NCI-H82 (cell line): ENCODE measurements at regions not wholly inside any gene's neighbourhood (a gene's known extent, or its start where the extent isn't known, plus 50 kb on each side); places are given as distances from the start of the nearest gene placed in this dataset.
"Not testable (repeated sequence)": the region's sequence is repeated elsewhere in the genome, so short reads cannot be mapped to it uniquely, and the experiment has no call there.

Experiments used
- DNase-seq: peaks from one replicate; lab custom pipeline; 2025; lab: John Stamatoyannopoulos, UW

DNA sequence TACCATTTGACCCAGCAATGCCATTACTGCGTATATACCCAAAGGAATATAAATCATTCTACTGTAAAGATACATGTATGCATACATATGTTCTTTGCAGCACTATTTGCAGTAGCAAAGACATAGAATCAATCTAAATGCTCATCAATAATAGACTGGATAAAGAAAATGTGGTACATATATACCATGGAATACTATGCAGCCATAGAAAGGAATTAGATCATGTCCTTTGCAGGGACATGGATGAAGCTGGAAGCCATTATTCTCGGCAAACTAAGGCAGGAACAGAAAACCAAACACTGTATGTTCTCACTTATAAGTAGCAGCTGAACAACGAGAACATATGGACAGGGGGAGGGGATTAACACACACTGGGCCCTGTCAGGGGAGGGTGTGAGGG, 54.8 kb upstream of the ZNF30 start:
- DNase-seq = peak; percentile 96

DNA sequence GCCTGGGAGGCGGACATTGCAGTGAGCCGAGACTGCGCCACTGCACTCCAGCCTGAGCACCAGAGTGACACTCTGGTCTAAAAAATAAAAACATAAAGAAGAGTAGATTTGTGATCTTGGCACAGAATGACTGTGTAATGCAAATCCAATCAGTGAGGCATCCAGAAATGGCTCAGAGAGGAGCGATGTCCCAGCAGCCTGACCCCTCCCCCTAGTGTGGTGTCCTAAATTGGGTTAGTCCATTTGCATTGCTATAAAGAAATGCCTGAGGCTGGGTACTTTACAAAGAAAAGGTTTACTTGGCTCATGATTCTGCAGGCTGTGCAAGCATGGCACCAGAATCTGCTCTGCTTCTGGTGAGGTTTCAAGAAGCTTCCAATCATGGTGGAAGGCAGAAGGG, 59.1 kb upstream of the ZNF30 start:
- no peak for DNase-seq

DNA sequence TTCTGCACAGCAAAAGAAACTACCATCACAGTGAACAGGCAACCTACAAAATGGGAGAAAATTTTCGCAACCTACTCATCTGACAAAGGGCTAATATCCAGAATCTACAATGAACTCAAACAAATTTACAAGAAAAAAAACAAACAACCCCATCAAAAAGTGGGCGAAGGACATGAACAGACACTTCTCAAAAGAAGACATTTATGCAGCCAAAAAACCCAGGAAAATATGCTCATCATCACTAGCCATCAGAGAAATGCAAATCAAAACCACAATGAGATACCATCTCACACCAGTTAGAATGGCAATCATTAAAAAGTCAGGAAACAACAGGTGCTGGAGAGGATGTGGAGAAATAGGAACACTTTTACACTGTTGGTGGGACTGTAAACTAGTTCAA, 61.5 kb upstream of the ZNF30 start:
- DNase-seq = not testable (repeated sequence)

DNA sequence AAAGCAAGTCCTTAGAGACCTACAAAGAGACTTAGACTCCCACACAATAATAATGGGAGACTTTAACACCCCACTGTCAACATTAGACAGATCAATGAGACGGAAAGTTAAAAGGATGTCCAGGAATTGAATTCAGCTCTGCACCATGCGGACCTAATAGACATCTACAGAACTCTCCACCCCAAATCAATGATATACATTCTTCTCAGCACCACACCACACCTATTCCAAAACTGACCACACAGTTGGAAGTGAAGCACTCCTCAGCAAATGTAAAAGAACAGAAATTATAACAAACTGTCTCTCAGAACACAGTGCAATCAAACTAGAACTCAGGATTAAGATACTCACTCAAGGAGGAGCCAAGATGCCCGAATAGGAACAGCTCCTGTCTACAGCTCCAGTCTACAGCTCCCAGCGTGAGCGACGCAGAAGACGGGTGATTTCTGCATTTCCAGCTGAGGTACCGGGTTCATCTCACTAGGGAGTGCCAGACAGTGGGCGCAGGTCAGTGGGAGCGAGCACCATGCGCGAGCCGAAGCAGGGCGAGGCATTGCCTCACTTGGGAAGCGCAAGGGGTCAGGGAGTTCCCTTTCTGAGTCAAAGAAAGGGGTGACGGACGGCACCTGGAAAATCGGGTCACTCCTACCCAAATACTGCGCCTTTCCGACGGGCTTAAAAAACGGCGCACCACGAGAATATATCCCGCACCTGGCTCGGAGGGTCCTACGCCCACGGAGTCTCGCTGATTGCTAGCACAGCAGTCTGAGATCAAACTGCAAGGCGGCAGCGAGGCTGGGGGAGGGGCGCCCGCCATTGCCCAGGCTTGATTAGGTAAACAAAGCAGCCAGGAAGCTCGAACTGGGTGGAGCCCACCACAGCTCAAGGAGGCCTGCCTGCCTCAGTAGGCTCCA, 66.6 kb upstream of the ZNF30 start:
- not testable (repeated sequence) for DNase-seq

DNA sequence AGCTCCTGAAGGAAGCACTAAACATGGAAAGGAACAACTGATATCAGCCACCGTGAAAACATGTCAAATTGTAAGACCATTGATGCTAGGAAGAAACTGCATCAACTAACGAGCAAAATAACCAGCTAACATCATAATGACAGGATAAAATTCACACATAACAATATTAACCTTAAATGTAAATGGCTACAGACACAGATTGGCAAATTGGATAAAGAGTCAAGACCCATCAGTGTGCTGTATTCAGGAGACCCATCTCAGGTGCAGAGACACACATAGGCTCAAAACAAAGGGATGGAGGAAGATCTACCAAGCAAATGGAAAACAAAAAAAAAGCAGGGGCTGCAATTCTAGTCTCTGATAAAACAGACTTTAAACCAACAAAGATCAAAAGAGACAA, 67.4 kb upstream of the ZNF30 start:
- DNase-seq = not testable (repeated sequence)

DNA sequence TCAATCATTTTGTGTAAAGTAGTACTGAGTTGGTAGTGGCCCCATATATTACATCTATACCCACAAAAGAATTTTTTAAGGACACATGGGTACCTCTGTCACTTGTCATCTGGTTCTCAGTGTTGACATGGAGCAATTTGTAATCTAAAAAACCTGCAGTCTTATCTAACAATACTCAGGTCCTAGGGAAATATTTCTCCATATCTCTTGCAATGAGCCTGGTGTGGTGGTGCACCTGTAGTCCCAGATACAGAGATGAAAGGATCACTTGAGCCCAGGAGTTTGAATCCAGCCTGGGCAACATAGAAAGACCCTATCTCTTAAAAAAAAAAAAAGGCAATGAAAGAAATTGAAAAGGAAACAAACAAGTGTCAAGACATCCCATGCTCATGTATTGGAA, 70.7 kb upstream of the ZNF30 start:
- no peak for DNase-seq

DNA sequence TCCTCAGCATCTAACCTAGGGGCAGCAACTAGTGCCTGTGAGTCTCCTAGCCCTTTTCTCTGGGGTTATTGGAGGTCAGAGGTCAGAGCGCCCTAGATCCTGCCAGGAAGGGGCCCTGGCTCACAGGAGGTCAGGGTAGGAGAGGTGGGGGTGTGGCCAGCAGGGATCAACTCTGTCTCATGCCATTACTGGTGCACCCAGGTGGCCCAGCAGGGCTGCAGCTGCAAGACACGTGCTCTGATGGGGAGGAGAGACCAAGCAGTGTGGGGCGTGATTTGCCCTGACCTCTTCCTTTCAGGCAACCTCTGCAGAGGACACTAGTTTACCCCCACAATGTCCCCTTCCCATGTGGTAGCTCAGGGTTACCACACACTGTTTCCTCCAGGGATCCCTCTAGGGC, 73.3 kb upstream of the ZNF30 start:
- DNase-seq = no peak

DNA sequence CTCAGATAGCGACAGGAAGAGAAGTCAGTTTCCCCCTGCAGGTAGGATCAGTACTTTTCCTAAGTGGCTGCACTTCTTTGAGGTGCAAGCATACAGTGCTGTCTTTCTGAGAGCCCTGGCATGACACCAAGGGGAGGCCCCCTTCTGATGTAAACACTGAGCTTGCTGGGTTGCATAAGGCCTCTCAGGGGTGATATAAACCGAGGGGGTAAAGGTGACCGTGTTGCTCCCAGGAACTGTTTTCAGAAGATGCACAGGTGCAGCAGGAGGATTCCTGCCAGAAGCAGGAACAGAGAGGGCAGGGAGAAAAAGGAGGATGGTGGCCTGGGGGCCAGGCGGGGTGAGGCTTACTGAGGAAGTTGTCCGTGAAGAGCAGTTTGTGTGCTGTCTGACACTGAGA, 74.0 kb upstream of the ZNF30 start:
- DNase-seq = no peak

DNA sequence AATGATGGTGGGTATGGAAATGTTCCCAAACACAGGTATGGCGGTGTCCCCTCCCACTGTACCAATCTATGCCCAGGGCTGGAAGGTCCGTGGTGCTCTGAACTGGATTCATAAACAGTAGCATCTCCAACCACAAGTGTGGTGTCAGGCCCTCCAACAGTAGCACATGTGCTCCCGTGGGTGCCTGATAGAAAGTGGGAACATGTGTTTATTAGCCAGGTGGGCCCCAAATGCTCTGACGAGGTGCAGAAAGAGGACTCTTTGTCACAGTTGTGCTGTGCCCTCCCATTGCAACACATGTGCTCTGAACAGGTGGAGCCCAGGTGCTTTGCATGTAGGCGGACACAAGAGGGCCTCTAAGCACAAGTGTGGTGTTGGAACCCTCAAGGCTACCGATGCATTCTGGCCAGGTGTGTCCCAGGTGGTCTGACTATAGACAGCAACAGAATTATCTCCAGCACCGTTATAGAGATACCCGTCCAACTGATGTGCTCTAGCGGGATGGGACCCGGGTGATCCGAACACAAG, 75.4 kb upstream of the ZNF30 start:
- peak; percentile 36 for DNase-seq

DNA sequence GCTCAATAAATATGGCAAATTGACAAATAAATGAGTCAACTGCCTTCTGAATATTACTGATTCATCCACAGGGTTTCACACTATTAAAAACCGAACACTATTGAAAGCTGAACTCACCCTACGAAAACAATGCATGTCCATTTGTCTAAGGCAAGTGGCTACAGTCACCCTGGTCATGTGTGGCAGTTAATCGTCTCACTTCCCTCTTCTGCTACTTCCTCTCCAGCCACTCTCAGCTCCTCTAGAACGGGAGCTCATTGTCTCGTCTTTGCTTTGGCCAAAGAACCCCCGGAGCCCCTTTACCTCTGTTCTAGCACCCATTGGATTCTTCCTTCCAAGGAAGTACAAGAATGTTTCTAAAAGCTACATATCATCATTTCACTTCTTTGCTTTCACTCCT, 74.4 kb upstream of the ZNF599 start:
- DNase-seq = no peak

DNA sequence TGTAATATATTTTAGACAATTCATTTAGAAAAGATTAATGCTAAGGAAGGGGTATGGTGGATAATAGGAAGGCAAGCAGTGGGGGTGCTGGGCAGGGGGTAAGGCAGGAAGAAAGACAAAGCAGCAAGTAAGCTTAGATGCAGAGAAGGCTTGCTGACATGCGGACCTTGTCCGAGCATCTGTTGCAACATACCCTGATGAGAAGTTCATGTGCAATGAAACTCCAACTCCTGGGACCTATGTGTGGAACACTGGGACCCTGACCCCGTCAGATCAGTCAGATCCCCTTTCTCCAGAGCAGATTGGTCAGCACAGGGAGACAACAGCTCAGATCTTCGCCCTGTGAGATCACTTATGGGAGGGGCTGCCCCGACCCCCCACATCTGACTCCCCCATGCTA, 71.3 kb upstream of the ZNF599 start:
- DNase-seq = no peak

DNA sequence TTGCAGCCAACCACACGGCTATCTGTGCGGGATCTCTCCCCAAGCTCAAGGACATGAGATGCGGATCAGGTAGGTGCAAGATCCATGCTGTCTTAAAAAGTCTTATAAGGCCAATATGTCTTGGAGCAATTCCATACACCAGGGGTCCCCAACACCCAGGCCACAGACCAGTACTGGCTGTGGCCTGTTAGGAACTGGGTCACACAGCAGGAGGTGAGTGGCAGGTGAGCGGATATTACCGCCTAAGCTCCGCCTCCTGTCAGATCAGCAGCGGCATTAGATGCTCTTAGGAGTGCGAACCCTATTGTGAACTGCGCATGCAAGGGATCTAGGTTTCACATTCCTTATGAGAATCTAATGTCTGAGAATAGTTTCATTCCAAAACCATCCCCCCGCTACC, 68.8 kb upstream of the ZNF599 start:
- DNase-seq = peak; percentile 66

DNA sequence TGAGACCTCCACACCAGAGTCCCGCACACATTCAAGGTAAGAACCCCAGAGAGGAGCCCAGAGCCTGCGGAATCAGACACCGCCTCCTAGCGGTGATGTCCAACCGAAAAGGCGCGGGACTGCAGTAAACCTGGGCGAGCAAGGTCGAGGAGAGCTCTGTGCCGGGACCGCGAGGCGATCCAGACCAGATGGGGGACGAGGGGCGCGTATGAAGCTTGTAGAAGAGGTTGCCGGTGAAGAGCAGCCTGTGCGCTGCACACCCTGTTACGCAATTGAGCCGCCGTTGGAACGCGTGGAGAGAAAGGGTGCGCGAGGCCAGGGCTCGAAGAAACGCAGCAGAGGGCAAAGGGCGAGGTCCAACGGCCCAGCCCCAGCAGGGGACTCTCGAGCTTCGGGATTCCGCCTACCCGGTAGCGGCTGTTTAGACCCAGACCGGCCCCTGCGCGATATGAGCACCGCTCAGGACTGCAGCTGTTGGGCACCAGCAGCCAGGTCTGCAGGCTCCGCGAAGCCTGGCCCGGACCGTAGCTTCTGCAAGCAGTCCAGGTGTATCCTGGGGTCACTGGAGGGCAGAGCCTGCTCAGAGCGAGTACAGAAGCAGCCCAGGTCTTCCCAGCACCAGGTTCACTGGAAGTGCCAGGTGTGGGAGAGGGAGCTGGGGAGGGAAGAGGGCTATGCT, 65.9 kb upstream of the ZNF599 start:
- DNase-seq = peak; percentile 63

DNA sequence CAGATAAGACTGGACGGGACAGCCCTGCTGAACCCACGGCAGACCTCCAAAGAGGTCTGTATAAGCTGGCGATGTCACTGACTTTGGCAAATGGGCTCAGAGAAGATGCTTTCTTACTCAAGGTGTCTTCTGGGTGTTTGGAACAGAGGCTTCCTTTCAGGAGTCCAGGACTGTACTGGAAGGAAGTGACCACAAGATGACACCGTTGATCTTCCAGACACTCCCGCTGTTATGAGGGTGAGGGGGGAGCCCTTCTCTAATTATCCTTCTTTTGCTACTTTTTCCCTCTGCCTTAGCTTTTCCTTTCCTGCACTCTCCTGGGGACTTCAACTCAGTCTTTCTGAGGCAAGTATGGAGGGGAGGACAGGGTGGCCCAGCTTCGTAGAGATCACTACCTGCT, 65.2 kb upstream of the ZNF599 start:
- peak; percentile 44 for DNase-seq

DNA sequence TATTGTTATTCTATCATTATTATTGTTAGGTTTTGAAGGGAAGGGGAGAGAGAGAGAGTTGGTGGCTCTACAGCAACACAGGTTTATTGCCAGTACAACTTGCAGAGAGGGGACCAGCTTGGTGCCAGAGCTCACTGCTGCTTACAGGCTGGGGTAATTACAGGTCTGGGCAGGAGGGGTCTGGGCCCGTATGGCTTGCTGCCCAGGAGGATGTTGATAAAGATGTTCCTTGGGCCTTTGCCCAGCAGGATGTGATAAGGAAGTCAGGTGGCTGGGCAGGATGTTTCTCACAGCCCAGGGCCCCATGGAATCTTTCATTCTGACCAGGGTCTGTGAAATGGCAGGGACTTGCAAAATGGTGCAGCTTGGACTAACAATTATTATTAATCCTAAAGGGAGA, 64.2 kb upstream of the ZNF599 start:
- no peak for DNase-seq

DNA sequence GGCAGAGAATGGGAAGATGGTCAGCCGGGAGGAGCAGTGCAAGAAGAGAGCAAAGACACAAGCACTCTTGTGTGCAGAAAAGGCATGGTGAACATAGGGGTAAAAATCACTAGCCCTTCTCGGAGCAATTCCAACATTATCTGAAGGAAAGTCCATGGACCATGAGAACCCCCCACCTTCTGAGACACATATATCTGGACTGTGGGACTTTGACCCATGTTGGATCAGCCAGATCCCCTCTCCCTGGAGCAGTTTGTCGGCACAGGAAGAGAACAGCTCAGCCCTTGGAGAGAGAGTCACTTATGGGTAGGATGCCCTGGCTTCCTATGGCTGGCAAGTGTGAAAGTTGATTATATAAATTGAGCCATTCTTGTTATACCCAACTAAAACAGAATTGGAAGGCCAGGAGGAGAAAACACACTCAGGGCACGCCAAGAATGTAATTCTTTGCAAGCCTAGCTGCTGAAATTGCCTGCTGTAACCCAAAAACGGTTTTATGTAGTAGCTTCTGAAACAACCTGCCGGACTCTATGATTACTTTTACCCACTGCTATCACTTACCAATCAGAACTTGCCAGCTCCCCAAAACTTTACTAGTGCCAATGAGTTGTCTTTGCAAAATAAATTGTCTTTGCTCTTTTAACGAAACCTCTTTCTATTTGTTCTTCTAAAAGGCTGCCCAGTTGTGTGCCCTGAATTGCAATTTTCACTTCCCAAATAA, 62.8 kb upstream of the ZNF599 start:
- no peak for DNase-seq

DNA sequence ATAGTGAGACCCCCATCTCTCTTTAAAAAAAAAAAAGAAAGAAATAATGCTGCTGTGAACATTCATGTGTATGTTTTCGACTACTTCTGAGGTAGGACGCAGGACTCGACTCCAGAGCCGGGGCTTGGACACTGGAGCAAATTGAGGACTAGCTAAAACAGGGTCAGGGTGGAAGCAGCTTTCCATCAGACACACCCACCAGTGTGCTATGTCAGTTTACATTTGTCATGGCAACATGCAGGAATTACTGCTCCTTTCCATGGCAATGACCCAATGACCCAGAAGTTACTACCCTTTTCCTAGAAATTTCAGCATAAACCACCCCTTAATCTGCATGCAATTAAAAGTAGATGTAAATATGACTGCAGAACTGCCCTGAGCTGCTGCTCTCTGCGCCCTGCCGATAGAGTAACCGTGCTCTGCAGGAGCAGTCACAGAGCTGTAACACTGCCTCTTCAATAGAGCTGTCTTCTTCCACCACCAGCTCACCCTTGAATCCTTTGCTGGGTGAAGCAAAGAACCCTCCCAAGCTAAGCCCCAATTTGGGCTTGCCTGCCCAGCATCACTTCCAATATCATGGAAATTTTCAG, 61.6 kb upstream of the ZNF599 start:
- DNase-seq = no peak

DNA sequence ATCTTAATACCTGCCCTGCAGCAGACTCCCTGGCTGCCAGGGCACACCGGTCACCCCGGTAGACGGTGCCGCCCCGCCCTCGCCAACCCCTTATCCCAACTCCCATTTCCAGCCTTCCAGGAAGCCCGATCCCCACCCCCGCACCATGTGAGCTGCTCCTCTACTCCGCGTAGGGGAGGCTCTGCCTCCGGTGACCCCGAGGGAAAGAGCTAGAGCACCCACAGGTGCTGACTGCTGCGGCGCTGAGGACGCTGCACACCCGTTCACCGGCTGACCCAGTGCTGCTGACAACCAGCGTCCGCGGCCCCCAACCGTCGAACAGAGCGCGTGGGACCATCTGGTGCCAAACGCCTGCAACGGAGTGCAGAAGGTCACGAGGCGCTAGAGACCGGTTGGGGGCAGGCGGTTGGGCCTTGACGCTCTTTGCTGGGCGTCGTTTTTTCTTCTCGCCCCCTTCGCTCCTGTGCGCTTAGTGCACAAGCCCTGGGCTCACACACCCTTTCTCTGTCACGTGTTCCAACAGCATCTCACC, 59.6 kb upstream of the ZNF599 start:
- peak; percentile 21 for DNase-seq

DNA sequence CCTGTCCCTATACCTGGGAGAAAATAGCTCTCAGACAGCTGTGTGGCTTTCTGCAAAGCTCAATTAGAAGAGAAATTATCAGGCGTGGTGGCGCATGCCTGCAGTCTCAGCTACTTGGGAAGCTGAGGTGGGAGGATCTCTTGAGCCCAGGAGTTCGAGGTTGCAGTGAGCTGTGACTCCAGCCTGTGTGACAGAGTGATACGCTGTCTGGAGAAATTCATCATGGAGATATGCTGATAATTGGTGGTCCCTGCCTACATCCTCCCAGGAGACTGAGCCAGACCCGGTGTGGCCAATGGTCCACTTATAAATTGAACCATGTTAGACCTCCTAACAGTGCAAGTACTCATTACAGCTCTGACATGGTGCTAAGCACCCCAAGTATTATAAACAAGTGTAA, 58.7 kb upstream of the ZNF599 start:
- no peak for DNase-seq

DNA sequence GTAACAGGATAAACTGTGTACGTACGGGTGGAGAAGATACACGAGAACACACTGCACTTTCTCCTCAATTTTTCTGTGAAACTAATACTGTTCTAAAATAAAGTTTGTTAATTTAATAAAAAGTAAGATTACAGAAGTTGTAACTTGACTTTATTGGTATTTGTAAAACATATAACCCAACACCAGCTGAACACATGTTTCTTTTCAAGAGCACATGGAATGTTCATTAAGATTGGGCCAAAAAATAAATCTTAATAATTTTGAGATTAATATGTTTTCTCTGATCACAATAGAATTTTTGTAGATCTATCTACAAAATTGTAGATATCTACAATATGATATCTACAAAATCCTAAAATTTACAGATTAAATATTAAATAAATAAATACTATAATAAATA, 55.1 kb upstream of the ZNF599 start:
- DNase-seq = no peak

DNA sequence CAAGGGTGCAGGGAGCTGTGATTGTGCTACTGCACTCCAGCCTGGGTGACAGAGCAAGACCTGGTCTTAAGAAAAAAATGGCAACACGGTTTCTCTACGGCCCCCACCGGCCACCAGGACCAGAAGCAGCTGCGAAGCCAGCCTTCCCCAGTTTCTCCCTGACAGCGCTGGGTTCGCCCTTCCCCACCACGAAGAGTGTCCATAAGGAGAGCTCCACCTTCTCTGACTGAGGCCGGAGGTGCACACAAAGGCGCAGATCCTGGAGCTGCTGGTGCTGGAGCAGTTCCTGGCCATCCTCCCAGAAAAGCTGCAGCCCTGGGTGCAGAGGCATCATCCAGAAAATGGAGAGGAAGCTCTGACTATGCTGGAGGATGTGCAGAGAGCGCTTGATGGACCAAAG, 52.2 kb upstream of the ZNF599 start:
- no peak for DNase-seq

DNA sequence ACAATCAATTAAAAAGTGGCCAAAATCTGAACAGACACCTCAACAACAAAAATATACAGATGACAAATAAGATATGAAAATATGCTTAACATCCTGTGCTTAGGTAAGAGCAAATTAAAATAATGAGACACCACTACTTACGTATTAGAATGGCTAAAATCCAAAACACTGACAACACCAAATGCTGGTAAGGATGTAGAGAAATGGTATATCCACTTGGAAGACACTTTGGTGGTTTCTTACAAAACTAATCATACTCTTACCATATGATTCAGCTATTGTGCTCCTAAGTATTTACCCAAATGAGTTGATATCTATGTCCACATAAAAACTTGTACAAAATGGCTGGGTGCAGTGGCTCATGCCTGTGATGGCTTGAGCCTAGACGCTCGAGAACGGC, 51.7 kb upstream of the ZNF599 start:
- no peak for DNase-seq
